Neural cell (in vitro differentiated cells): ENCODE measurements at regions not wholly inside any gene's neighbourhood (a gene's known extent, or its start where the extent isn't known, plus 50 kb on each side); places are given as distances from the start of the nearest gene placed in this dataset.

ENCODE experiments used
- H2AFZ ChIP-seq: fragments of 200-600, 300-800 bp; sonication (generic), shearing (Covaris generic); 2 replicates; pipeline ENCODE4 v1.6.0; 2014; ENCODE audit warnings: low read depth, mild to moderate bottlenecking, antibody characterized with exemption, low read length, moderate library complexity
- H3F3A ChIP-seq: fragments of 200-600 bp; shearing (Covaris generic); 2 replicates; pipeline ENCODE4 v1.6.1; 2016; ENCODE audit warnings: mild to moderate bottlenecking, moderate library complexity, mixed read lengths, antibody characterized with exemption, low read length; ENCODE audit not compliant: insufficient read depth, poor library complexity, severe bottlenecking
- H3K27ac ChIP-seq: fragments of 200-600, 300-800 bp; sonication (generic), shearing (Covaris generic); 2 replicates; pipeline ENCODE4 v1.5.1; 2014; ENCODE audit warnings: mild to moderate bottlenecking, low read length, moderate library complexity
- H3K27me3 ChIP-seq: fragments of 300-800, 200-600 bp; sonication (generic), shearing (Covaris generic); 2 replicates; pipeline ENCODE4 v1.6.0; 2014; ENCODE audit warnings: mild to moderate bottlenecking, low read depth, low read length, moderate library complexity; ENCODE audit not compliant: insufficient read depth
- H3K36me3 ChIP-seq: fragments of 300-800, 200-600 bp; sonication (generic), shearing (Covaris generic); 2 replicates; pipeline ENCODE4 v1.5.1; 2014; ENCODE audit warnings: mild to moderate bottlenecking, antibody characterized with exemption, low read length, moderate library complexity; ENCODE audit not compliant: insufficient read depth
- H3K4me2 ChIP-seq: fragments of 300-800, 200-600 bp; sonication (generic), shearing (Covaris generic); 2 replicates; pipeline ENCODE4 v1.6.0; 2014; ENCODE audit warnings: mild to moderate bottlenecking, low read length
- H3K4me3 ChIP-seq: fragments of 300-800, 200-600 bp; sonication (generic), shearing (Covaris generic); 2 replicates; pipeline ENCODE4 v1.5.1; 2014; ENCODE audit warnings: mild to moderate bottlenecking, low read length, moderate library complexity
- H3K79me2 ChIP-seq: fragments of 200-600 bp; shearing (Covaris generic); replicated peaks from 2 replicates; pipeline ENCODE4 v1.6.0; 2014; ENCODE audit warnings: mild to moderate bottlenecking, low read length, moderate library complexity; ENCODE audit not compliant: insufficient read depth
- H3K9ac ChIP-seq: fragments of 300-800, 200-600 bp; sonication (generic), shearing (Covaris generic); 2 replicates; pipeline ENCODE4 v1.6.1; 2016; ENCODE audit warnings: mild to moderate bottlenecking, low read length, mixed read lengths
- H3K9me2 ChIP-seq: fragments of 200-600 bp; shearing (Covaris generic); 2 replicates; pipeline ENCODE4 v1.6.1; 2016; ENCODE audit warnings: mild to moderate bottlenecking, low read length, mixed read lengths; ENCODE audit not compliant: insufficient read depth
- H3K9me3 ChIP-seq: fragments of 200-600, 300-800 bp; sonication (generic), shearing (Covaris generic); 2 replicates; pipeline ENCODE4 v1.6.1; 2016; ENCODE audit warnings: mild to moderate bottlenecking, mixed run types, low read length, moderate library complexity, mixed read lengths
- H4K20me1 ChIP-seq: fragments of 200-600 bp; shearing (Covaris generic); 2 replicates; pipeline ENCODE4 v1.6.1; 2016; ENCODE audit warnings: mild to moderate bottlenecking, mixed run types; ENCODE audit not compliant: insufficient read depth
- CTCF ChIP-seq: fragments of 450-650 bp; IDR thresholded peaks from 2 replicates; pipeline ENCODE4 v1.5.1; 2014; ENCODE audit warnings: antibody characterized with exemption, mild to moderate bottlenecking, moderate library complexity; ENCODE audit not compliant: poor library complexity, severe bottlenecking
- EP300 ChIP-seq: fragments of 450-650 bp; conservative IDR thresholded peaks from 2 replicates; pipeline ENCODE4 v1.6.1; 2014; ENCODE audit warnings: antibody characterized with exemption, mild to moderate bottlenecking, moderate library complexity; ENCODE audit not compliant: poor library complexity, severe bottlenecking
- MXI1 ChIP-seq: fragments of 450-650 bp; conservative IDR thresholded peaks from 2 replicates; pipeline ENCODE4 v1.6.1; 2014; ENCODE audit warnings: antibody characterized with exemption, mild to moderate bottlenecking; ENCODE audit not compliant: poor library complexity, severe bottlenecking
- POLR2AphosphoS5 ChIP-seq: IDR thresholded peaks from 2 replicates; pipeline ENCODE4 v1.6.1; 2012
- RAD21 ChIP-seq: fragments of 450-650 bp; conservative IDR thresholded peaks from 2 replicates; pipeline ENCODE4 v1.6.1; 2014; ENCODE audit warnings: antibody characterized with exemption, mild to moderate bottlenecking, moderate library complexity
- SMC3 ChIP-seq: fragments of 450-650 bp; conservative IDR thresholded peaks from 2 replicates; pipeline ENCODE4 v1.6.1; 2014; ENCODE audit warnings: antibody characterized with exemption, mild to moderate bottlenecking, moderate library complexity; ENCODE audit not compliant: poor library complexity
- TAF1 ChIP-seq: IDR thresholded peaks from 2 replicates; pipeline ENCODE4 v1.6.1; 2012; ENCODE audit warnings: low read depth
- TF ChIP-seq, protein P1 (sequence below): IDR thresholded peaks from 2 replicates; pipeline ENCODE4 v1.6.1; 2012; ENCODE audit warnings: borderline replicate concordance

- Histone ChIP-seq H3F3A (no peaks in the 10 kb centered on the region), H3K79me2 (no peaks in the 10 kb centered on the region), H3K4me3 (no peak overlapping the region), H3K27ac (no peak overlapping the region), H3K9ac (no peak overlapping the region), H3K27me3 (no peaks in the 10 kb centered on the region), H3K9me2 (no peaks in the 10 kb centered on the region), H4K20me1 (no peaks in the 10 kb centered on the region), H3K9me3 (no peaks in the 10 kb centered on the region), H2AFZ (no peak overlapping the region), H3K36me3 (no peaks in the 10 kb centered on the region), H3K4me2 (no peak overlapping the region)
- TF ChIP-seq SMC3 (no peak), TAF1 (no peak), RAD21 (no peak), EP300 (no peak), POLR2AphosphoS5 (no peak)
- TF ChIP-seq, protein P1, sequence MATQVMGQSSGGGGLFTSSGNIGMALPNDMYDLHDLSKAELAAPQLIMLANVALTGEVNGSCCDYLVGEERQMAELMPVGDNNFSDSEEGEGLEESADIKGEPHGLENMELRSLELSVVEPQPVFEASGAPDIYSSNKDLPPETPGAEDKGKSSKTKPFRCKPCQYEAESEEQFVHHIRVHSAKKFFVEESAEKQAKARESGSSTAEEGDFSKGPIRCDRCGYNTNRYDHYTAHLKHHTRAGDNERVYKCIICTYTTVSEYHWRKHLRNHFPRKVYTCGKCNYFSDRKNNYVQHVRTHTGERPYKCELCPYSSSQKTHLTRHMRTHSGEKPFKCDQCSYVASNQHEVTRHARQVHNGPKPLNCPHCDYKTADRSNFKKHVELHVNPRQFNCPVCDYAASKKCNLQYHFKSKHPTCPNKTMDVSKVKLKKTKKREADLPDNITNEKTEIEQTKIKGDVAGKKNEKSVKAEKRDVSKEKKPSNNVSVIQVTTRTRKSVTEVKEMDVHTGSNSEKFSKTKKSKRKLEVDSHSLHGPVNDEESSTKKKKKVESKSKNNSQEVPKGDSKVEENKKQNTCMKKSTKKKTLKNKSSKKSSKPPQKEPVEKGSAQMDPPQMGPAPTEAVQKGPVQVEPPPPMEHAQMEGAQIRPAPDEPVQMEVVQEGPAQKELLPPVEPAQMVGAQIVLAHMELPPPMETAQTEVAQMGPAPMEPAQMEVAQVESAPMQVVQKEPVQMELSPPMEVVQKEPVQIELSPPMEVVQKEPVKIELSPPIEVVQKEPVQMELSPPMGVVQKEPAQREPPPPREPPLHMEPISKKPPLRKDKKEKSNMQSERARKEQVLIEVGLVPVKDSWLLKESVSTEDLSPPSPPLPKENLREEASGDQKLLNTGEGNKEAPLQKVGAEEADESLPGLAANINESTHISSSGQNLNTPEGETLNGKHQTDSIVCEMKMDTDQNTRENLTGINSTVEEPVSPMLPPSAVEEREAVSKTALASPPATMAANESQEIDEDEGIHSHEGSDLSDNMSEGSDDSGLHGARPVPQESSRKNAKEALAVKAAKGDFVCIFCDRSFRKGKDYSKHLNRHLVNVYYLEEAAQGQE, result no peak
Observed at GRCh38 chr15:29458361-29458760, 188.7 kb upstream of the NSMCE3 start.

GRCh38 chr15:29457729-29458128 is 188.1 kb upstream of the NSMCE3 start:
- TF ChIP-seq MXI1, result no peak
- no peak overlapping the region for H3K4me2 ChIP-seq
- no peaks in the 10 kb centered on the region for H3K9me2 ChIP-seq
- no peaks in the 10 kb centered on the region for H4K20me1 ChIP-seq
- no peaks in the 10 kb centered on the region for H3K79me2 ChIP-seq
- no peak overlapping the region for H3K27ac ChIP-seq
- H2AFZ ChIP-seq, result no peak overlapping the region
- no peaks in the 10 kb centered on the region for H3K27me3 ChIP-seq
- no peak overlapping the region for H3K4me3 ChIP-seq
- no peak overlapping the region for H3K9ac ChIP-seq
- H3F3A ChIP-seq, result no peaks in the 10 kb centered on the region
- H3K36me3 ChIP-seq, result no peaks in the 10 kb centered on the region
- no peaks in the 10 kb centered on the region for H3K9me3 ChIP-seq

- Histone ChIP-seq H3K4me3 (no peak overlapping the region), H3K4me2 (no peak overlapping the region), H2AFZ (no peak overlapping the region), H3F3A (no peaks in the 10 kb centered on the region), H3K27ac (no peak overlapping the region), H4K20me1 (no peaks in the 10 kb centered on the region), H3K9me2 (no peaks in the 10 kb centered on the region), H3K36me3 (no peaks in the 10 kb centered on the region), H3K79me2 (no peaks in the 10 kb centered on the region), H3K27me3 (no peaks in the 10 kb centered on the region), H3K9ac (no peak overlapping the region), H3K9me3 (no peaks in the 10 kb centered on the region)
- TF ChIP-seq CTCF (no peak), TAF1 (no peak), SMC3 (no peak), RAD21 (no peak)
Observed at GRCh38 chr15:29456964-29457363, 187.3 kb upstream of the NSMCE3 start.
